ENCODE measurements at regions not wholly inside any gene's neighbourhood (a gene's known extent, or its start where the extent isn't known, plus 50 kb on each side); places are given as distances from the start of the nearest gene placed in this dataset.

DNA sequence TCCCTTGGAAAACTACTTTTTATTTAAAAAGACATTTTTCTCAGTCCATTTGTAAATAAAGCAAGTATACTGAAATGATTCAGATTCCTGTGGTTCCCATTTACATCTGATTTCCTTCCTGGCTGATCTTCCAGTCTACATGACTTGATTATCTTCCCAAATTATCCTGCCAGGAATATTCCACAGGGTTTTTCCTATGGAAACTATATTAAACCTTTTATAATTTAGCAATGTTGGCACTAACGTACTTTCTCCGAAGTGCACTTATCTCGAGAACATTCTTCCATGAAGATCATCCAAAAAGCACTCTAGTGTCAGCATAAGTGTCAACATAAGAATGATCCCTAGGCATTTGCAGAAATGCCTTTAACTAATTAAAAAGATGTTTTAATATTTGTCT lies 347.7 kb upstream of the KIF2B start:
- TF ChIP-seq, protein P1, sequence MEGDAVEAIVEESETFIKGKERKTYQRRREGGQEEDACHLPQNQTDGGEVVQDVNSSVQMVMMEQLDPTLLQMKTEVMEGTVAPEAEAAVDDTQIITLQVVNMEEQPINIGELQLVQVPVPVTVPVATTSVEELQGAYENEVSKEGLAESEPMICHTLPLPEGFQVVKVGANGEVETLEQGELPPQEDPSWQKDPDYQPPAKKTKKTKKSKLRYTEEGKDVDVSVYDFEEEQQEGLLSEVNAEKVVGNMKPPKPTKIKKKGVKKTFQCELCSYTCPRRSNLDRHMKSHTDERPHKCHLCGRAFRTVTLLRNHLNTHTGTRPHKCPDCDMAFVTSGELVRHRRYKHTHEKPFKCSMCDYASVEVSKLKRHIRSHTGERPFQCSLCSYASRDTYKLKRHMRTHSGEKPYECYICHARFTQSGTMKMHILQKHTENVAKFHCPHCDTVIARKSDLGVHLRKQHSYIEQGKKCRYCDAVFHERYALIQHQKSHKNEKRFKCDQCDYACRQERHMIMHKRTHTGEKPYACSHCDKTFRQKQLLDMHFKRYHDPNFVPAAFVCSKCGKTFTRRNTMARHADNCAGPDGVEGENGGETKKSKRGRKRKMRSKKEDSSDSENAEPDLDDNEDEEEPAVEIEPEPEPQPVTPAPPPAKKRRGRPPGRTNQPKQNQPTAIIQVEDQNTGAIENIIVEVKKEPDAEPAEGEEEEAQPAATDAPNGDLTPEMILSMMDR (conservative IDR thresholded peaks at IDR 0.05 in 1 of 2, IDR thresholded peaks at IDR 0.05 in 1 of 2; ENCODE audit: low read depth in 1 of 2, low read length in 2 of 2), result no peak
- no peak for TF ChIP-seq EZH2 (IDR thresholded peaks at IDR 0.05; ENCODE audit: low read length, missing control alignments)
